ENCODE measurements at regions not wholly inside any gene's neighbourhood (a gene's known extent, or its start where the extent isn't known, plus 50 kb on each side); places are given as distances from the start of the nearest gene placed in this dataset.

DNA sequence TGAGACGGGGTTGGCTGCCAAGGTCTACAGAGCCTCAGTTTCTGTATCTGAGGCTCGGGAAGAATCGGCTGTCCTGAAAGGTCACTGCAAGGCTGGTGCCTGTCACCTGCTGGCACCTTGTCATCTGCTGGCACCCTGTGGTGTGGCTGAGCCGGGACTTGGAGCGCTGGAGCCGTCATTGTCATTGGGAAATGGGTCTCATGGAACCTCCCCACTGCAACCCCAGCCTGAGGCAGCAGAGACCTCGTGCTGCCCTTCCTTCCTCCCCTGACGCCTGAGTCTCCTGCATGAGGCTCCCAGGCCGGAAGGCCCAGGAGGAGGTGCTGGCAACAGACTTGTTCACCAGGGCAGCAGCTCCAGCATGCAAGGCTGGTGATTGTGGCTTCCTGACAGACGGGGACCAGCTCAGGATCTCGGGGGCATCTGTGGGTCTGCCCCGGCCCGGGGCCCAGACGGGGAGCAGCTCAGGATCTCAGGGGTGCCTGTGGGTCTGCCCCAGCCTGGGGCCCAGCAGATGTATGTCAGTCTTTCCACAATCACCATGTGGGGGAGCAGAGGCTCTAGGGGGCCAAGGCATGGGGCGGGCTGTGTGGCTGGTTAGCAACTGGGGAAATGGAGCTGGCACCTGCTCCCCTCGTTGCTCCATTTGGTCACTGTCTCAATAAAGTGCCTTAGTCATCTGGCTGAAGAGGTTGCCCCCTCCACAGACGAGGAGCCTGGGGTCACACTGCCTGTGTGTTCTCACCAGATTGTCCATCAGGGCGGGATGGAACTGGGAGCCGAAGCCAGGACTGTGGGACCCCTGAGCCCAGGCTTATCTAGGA lies 668.7 kb downstream of the BRD1 start:
- TF ChIP-seq, protein P1, sequence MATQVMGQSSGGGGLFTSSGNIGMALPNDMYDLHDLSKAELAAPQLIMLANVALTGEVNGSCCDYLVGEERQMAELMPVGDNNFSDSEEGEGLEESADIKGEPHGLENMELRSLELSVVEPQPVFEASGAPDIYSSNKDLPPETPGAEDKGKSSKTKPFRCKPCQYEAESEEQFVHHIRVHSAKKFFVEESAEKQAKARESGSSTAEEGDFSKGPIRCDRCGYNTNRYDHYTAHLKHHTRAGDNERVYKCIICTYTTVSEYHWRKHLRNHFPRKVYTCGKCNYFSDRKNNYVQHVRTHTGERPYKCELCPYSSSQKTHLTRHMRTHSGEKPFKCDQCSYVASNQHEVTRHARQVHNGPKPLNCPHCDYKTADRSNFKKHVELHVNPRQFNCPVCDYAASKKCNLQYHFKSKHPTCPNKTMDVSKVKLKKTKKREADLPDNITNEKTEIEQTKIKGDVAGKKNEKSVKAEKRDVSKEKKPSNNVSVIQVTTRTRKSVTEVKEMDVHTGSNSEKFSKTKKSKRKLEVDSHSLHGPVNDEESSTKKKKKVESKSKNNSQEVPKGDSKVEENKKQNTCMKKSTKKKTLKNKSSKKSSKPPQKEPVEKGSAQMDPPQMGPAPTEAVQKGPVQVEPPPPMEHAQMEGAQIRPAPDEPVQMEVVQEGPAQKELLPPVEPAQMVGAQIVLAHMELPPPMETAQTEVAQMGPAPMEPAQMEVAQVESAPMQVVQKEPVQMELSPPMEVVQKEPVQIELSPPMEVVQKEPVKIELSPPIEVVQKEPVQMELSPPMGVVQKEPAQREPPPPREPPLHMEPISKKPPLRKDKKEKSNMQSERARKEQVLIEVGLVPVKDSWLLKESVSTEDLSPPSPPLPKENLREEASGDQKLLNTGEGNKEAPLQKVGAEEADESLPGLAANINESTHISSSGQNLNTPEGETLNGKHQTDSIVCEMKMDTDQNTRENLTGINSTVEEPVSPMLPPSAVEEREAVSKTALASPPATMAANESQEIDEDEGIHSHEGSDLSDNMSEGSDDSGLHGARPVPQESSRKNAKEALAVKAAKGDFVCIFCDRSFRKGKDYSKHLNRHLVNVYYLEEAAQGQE (IDR thresholded peaks at IDR 0.05; ENCODE audit: unreplicated experiment) = no peak
- TF ChIP-seq POLR2AphosphoS5 (IDR thresholded peaks at IDR 0.05; ENCODE audit: low read depth) (no peak), EZH2phosphoT487 (IDR thresholded peaks at IDR 0.05; ENCODE audit: unreplicated experiment) (no peak), EZH2 (IDR thresholded peaks at IDR 0.05; ENCODE audit: low read depth, unreplicated experiment) (no peak), NANOG (IDR thresholded peaks at IDR 0.05; ENCODE audit: borderline replicate concordance) (no peak)
- TF ChIP-seq, protein P2, sequence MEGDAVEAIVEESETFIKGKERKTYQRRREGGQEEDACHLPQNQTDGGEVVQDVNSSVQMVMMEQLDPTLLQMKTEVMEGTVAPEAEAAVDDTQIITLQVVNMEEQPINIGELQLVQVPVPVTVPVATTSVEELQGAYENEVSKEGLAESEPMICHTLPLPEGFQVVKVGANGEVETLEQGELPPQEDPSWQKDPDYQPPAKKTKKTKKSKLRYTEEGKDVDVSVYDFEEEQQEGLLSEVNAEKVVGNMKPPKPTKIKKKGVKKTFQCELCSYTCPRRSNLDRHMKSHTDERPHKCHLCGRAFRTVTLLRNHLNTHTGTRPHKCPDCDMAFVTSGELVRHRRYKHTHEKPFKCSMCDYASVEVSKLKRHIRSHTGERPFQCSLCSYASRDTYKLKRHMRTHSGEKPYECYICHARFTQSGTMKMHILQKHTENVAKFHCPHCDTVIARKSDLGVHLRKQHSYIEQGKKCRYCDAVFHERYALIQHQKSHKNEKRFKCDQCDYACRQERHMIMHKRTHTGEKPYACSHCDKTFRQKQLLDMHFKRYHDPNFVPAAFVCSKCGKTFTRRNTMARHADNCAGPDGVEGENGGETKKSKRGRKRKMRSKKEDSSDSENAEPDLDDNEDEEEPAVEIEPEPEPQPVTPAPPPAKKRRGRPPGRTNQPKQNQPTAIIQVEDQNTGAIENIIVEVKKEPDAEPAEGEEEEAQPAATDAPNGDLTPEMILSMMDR (conservative IDR thresholded peaks at IDR 0.05; ENCODE audit: low read depth in 2 of 2) = no peak

All from GM23338 (cell line).